ENCODE measurements at regions not wholly inside any gene's neighbourhood (a gene's known extent, or its start where the extent isn't known, plus 50 kb on each side); places are given as distances from the start of the nearest gene placed in this dataset.
"Not testable (repeated sequence)": the region's sequence is repeated elsewhere in the genome, so short reads cannot be mapped to it uniquely, and the experiment has no call there.

GRCh38 chr2:131671841-131672470 lies 144.3 kb downstream of the CCDC74A start:
- peak overlapping the region; percentile 52 for H3K27ac ChIP-seq

- peak overlapping the region; percentile 52 for H3K27ac ChIP-seq
- peak; percentile 67 for TF ChIP-seq CTCF (IDR thresholded peaks at IDR 0.05)
Measured at GRCh38 chr2:131672471-131673399, 145.0 kb downstream of the CCDC74A start.

GRCh38 chr2:131673400-131674173 lies 145.9 kb downstream of the CCDC74A start:
- TF ChIP-seq ZFX (IDR thresholded peaks at IDR 0.05; ENCODE audit: borderline replicate concordance) (no peak), CTCF (IDR thresholded peaks at IDR 0.05) (peak; percentile 73)
- peak overlapping the region; percentile 52 for H3K27ac ChIP-seq

- H3K27ac ChIP-seq: peak overlapping the region; percentile 52
- TF ChIP-seq ZFX (IDR thresholded peaks at IDR 0.05; ENCODE audit: borderline replicate concordance) (no peak), CTCF (IDR thresholded peaks at IDR 0.05) (peak; percentile 33)
Measured at GRCh38 chr2:131674174-131674507, 146.5 kb downstream of the CCDC74A start.

- H3K27ac ChIP-seq: not testable (repeated sequence)
Measured at GRCh38 chr2:131681611-131682121, 154.0 kb downstream of the CCDC74A start.

GRCh38 chr2:131682122-131682944 lies 154.6 kb downstream of the CCDC74A start:
- H3K27ac ChIP-seq: peak overlapping the region; percentile 40
- no peak for TF ChIP-seq CTCF (IDR thresholded peaks at IDR 0.05)

- peak overlapping the region; percentile 40 for H3K27ac ChIP-seq
Measured at GRCh38 chr2:131682945-131683330, 155.2 kb downstream of the CCDC74A start.

GRCh38 chr2:131684631-131685316 lies 157.1 kb downstream of the CCDC74A start:
- not testable (repeated sequence) for H3K27ac ChIP-seq

GRCh38 chr2:131686164-131686893 lies 158.6 kb downstream of the CCDC74A start:
- not testable (repeated sequence) for H3K27ac ChIP-seq

GRCh38 chr2:131686894-131687238 lies 159.2 kb downstream of the CCDC74A start:
- H3K27ac ChIP-seq: not testable (repeated sequence)

- not testable (repeated sequence) for H3K27ac ChIP-seq
Measured at GRCh38 chr2:131689066-131689465, 161.4 kb downstream of the CCDC74A start.

GRCh38 chr2:131711268-131711667 lies 183.6 kb downstream of the CCDC74A start:
- H3K27ac ChIP-seq: not testable (repeated sequence)

- not testable (repeated sequence) for H3K27ac ChIP-seq
Measured at GRCh38 chr2:131717907-131718306, 190.2 kb downstream of the CCDC74A start.
